PC-3 (cell line): ENCODE measurements at regions not wholly inside any gene's neighbourhood (a gene's known extent, or its start where the extent isn't known, plus 50 kb on each side); places are given as distances from the start of the nearest gene placed in this dataset.

Experiments used
- ATAC-seq: fragments of 200-7000 bp; cut with Tn5 transposase; 2 replicates; pipeline ENCODE4 v1.9.1; 2020; ENCODE audit warnings: mild to moderate bottlenecking, moderate library complexity
- BruUV-seq: library from RNA; stranded (reverse); fragments of 400-500 nt; replicated peaks from 2 replicates; lab custom pipeline; 2021; lab: Mats Ljungman, UMichigan
- CTCF ChIA-PET: fragments of 300-600 bp; sonication (Branson Sonifier 250); formaldehyde crosslinking; loops from one replicate; lab custom pipeline; 2022; ENCODE audit warnings: antibody characterized with exemption; lab: Charles Lee
- POLR2A ChIA-PET: fragments of 300-600 bp; sonication (Branson Sonifier 250); formaldehyde crosslinking; loops from one replicate; lab custom pipeline; 2022; ENCODE audit warnings: antibody characterized with exemption; ENCODE audit not compliant: unreplicated experiment; lab: Charles Lee
- DNase-seq: peaks from one replicate; pipeline ENCODE4 v3.0.0-alpha.2; 2015
- H2AFZ ChIP-seq: fragments of 300-600 bp; sonication (generic); 2 replicates; pipeline ENCODE4 v1.6.0; 2016; ENCODE audit warnings: antibody characterized with exemption, low read length
- H3F3A ChIP-seq: fragments of 300-600 bp; sonication (generic); one replicate; pipeline ENCODE4 v1.6.0; 2017; ENCODE audit warnings: antibody characterized with exemption, low read length, control low read depth, mild to moderate bottlenecking; ENCODE audit not compliant: unreplicated experiment
- H3K27ac ChIP-seq: fragments of 300-600 bp; sonication (generic); 2 replicates; pipeline ENCODE4 v1.5.1; 2016; ENCODE audit warnings: mild to moderate bottlenecking, low read length
- H3K27me3 ChIP-seq: fragments of 300-600 bp; sonication (generic); 2 replicates; pipeline ENCODE4 v1.6.1; 2016; ENCODE audit warnings: low read length, mixed read lengths
- H3K36me3 ChIP-seq: fragments of 300-600 bp; sonication (generic); 2 replicates; pipeline ENCODE4 v1.6.1; 2016; ENCODE audit warnings: low read depth, mixed run types, low read length, mixed read lengths
- H3K4me1 ChIP-seq: fragments of 300-600 bp; sonication (generic); 2 replicates; pipeline ENCODE4 v1.5.1; 2016; ENCODE audit warnings: low read length; ENCODE audit not compliant: insufficient read depth
- H3K4me2 ChIP-seq: fragments of 300-600 bp; sonication (generic); 2 replicates; pipeline ENCODE4 v1.6.0; 2016; ENCODE audit warnings: low read length
- H3K4me3 ChIP-seq: fragments of 300-600 bp; sonication (generic); 2 replicates; pipeline ENCODE4 v1.5.1; 2016; ENCODE audit warnings: mild to moderate bottlenecking, low read length, mixed read lengths
- H3K79me2 ChIP-seq: fragments of 300-600 bp; sonication (generic); 2 replicates; pipeline ENCODE4 v1.6.1; 2017; ENCODE audit warnings: low read length, mixed read lengths
- H3K9ac ChIP-seq: fragments of 300-600 bp; sonication (generic); 2 replicates; pipeline ENCODE4 v1.6.0; 2016; ENCODE audit warnings: mild to moderate bottlenecking, low read length
- H3K9me2 ChIP-seq: fragments of 300-600 bp; sonication (generic); replicated peaks from 2 replicates; pipeline ENCODE4 v1.6.1; 2016; ENCODE audit warnings: mixed run types, low read length, mixed read lengths
- H3K9me3 ChIP-seq: fragments of 300-600 bp; sonication (generic); 2 replicates; pipeline ENCODE4 v1.6.1; 2016; ENCODE audit warnings: low read length, mixed read lengths
- H4K20me1 ChIP-seq: fragments of 300-600 bp; sonication (generic); 2 replicates; pipeline ENCODE4 v1.6.1; 2016; ENCODE audit warnings: low read length, mixed read lengths
- EZH2 ChIP-seq: fragments of 300-600 bp; sonication (generic); IDR thresholded peaks from one replicate; pipeline ENCODE4 v1.6.1; 2017; ENCODE audit warnings: antibody characterized with exemption, mild to moderate bottlenecking, low read length; ENCODE audit not compliant: unreplicated experiment
- EZH2phosphoT487 ChIP-seq: fragments of 300-600 bp; sonication (generic); IDR thresholded peaks from 2 replicates; pipeline ENCODE4 v1.6.1; 2018; ENCODE audit warnings: mild to moderate bottlenecking, antibody characterized with exemption, low read length, borderline replicate concordance
- intact Hi-C: fragments of 100-400 bp; cut with micrococcal nuclease; formaldehyde crosslinking; loops from 2 replicates; pipeline ENCODE4 v1.9.0; 2023
- TF ChIP-seq, protein P1 (sequence below): fragments of 300-600 bp; sonication (generic); conservative IDR thresholded peaks from 2 replicates; pipeline ENCODE4 v1.5.1; 2017; ENCODE audit warnings: antibody characterized with exemption, low read depth, mild to moderate bottlenecking, low read length

DNA sequence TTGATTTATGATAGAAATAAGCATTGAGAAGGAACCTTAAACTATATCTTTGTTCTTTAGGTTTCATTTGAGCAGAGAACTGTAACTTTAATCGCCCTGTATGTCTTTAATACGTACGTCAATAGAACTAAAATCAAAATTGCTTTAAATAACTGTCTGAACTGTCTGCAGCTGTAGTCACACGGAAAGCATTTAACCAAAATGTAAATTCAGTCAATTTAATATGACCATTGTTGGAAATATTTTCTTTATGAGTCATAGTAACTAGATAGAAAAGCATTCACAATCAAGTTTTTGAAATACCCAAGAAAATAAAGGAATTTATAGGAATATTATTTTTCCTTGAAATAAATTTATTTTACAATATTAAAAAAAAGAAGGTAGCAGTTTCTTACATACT is 157.1 kb upstream of the CDH6 start:
- H3K36me3 ChIP-seq: no peaks in the 10 kb centered on the region
- no peak overlapping the region for H3K9ac ChIP-seq
- H3K9me2 ChIP-seq: no peaks in the 10 kb centered on the region
- H3K4me2 ChIP-seq: peak overlapping the region; percentile 78
- POLR2A ChIA-PET: no interaction called here
- BruUV-seq: no TSS peak
- CTCF ChIA-PET: no interaction called here
- intact Hi-C loops: loop anchor here (2.0 kb wide), 1 partner anchor 14 kb away; no protein-coding TSS in a partner anchor
- H3K4me1 ChIP-seq: peaks cover 17% of the 10 kb centered on the region
- no peaks in the 10 kb centered on the region for H3K27me3 ChIP-seq
- no peaks in the 10 kb centered on the region for H3K9me3 ChIP-seq
- H3K27ac ChIP-seq: peak overlapping the region; percentile 2; the same call in 1 of the 2 replicates
- ATAC-seq: peak; percentile 87
- DNase-seq: peak; percentile 73
- TF ChIP-seq EZH2: no peak
- TF ChIP-seq, protein P1, sequence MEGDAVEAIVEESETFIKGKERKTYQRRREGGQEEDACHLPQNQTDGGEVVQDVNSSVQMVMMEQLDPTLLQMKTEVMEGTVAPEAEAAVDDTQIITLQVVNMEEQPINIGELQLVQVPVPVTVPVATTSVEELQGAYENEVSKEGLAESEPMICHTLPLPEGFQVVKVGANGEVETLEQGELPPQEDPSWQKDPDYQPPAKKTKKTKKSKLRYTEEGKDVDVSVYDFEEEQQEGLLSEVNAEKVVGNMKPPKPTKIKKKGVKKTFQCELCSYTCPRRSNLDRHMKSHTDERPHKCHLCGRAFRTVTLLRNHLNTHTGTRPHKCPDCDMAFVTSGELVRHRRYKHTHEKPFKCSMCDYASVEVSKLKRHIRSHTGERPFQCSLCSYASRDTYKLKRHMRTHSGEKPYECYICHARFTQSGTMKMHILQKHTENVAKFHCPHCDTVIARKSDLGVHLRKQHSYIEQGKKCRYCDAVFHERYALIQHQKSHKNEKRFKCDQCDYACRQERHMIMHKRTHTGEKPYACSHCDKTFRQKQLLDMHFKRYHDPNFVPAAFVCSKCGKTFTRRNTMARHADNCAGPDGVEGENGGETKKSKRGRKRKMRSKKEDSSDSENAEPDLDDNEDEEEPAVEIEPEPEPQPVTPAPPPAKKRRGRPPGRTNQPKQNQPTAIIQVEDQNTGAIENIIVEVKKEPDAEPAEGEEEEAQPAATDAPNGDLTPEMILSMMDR: no peak
- TF ChIP-seq EZH2phosphoT487: no peak
- H2AFZ ChIP-seq: peak overlapping the region; percentile 0; the same call in 1 of the 2 replicates
- H4K20me1 ChIP-seq: no peaks in the 10 kb centered on the region
- H3F3A ChIP-seq: no peaks in the 10 kb centered on the region
- H3K79me2 ChIP-seq: no peaks in the 10 kb centered on the region
- H3K4me3 ChIP-seq: peak overlapping the region; percentile 35; the same call in 1 of the 2 replicates

DNA sequence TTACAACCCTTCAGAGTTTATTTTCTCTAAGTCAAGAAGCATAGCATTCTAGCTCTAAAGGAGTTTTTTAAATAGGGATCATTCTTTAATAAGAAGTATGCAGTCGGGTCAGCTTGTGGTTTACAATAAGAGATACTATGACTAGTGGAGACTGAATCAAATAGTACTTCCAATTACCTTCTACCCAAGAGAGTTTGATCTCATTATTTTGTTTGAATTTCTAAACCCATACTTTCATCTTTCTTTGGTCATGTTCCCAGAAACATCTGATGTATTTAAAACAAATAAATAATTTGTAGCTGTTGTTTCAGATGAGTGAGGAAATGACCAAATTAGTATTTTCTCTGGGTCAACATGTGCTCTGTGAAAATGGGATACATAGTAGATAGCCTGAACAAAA is 160.2 kb upstream of the CDH6 start:
- Histone ChIP-seq H3K4me1 (peaks cover 17% of the 10 kb centered on the region), H3K79me2 (no peaks in the 10 kb centered on the region), H3K4me3 (no peak overlapping the region), H2AFZ (no peak overlapping the region), H3K27me3 (no peaks in the 10 kb centered on the region), H3K9me3 (no peaks in the 10 kb centered on the region), H3K4me2 (no peak overlapping the region), H3K27ac (no peak overlapping the region), H3K36me3 (no peaks in the 10 kb centered on the region), H3K9ac (no peak overlapping the region), H4K20me1 (no peaks in the 10 kb centered on the region), H3F3A (no peaks in the 10 kb centered on the region), H3K9me2 (no peaks in the 10 kb centered on the region)
- DNase-seq: no peak
- ChIA-PET CTCF (no interaction called here), POLR2A (no interaction called here)
- no TSS peak for BruUV-seq
- intact Hi-C loops: no loop called here
- ATAC-seq: no peak
- TF ChIP-seq EZH2 (no peak), EZH2phosphoT487 (no peak)
- TF ChIP-seq, protein P1: no peak

DNA sequence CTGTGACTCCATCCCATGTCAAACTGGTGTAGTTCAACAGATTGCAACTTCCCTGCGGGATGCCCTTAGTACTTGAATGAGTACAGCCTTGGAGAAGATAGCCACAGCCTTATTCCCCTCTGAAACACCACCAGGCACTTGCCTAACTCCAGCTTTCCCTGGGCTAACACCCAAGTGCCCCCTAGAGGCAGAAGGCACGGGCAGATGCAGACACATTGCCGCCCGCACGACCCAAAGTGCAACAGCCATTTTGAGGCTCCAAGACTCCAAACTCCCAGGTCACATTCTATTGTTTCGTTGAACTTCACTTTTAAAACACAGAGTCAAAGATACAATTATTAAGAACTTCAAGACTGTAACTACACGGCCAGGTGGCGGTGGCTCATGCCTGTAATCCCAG is 163.6 kb upstream of the CDH6 start:
- H3K79me2 ChIP-seq: no peaks in the 10 kb centered on the region
- DNase-seq (no peak), ATAC-seq (no peak)
- no peaks in the 10 kb centered on the region for H3K36me3 ChIP-seq
- TF ChIP-seq, protein P1: 0 out of 2 replicates have a peak, but pooled peaks have one; percentile 23
- TF ChIP-seq EZH2 (no peak), EZH2phosphoT487 (no peak)
- BruUV-seq: no TSS peak
- no peaks in the 10 kb centered on the region for H3K9me3 ChIP-seq
- H3K4me1 ChIP-seq: peaks cover 2% of the 10 kb centered on the region
- no peak overlapping the region for H3K9ac ChIP-seq
- no peaks in the 10 kb centered on the region for H3K27me3 ChIP-seq
- H3F3A ChIP-seq: no peaks in the 10 kb centered on the region
- ChIA-PET CTCF (no interaction called here), POLR2A (no interaction called here)
- no peaks in the 10 kb centered on the region for H4K20me1 ChIP-seq
- H3K4me2 ChIP-seq: no peak overlapping the region
- H3K9me2 ChIP-seq: no peaks in the 10 kb centered on the region
- H3K27ac ChIP-seq: no peak overlapping the region
- no peak overlapping the region for H2AFZ ChIP-seq
- intact Hi-C loops: no loop called here
- H3K4me3 ChIP-seq: no peak overlapping the region
